Smooth muscle cell (in vitro differentiated cells): ENCODE measurements at regions not wholly inside any gene's neighbourhood (a gene's known extent, or its start where the extent isn't known, plus 50 kb on each side); places are given as distances from the start of the nearest gene placed in this dataset.

ENCODE experiments used
- DNase-seq: peaks from one replicate; lab custom pipeline; 2025; ENCODE audit not compliant: unreplicated experiment; lab: John Stamatoyannopoulos, UW
- H2AFZ ChIP-seq: fragments of 200-600 bp; sonication (generic); 2 replicates; pipeline ENCODE4 v1.6.0; 2016; ENCODE audit warnings: antibody characterized with exemption, low read depth, mild to moderate bottlenecking
- H3F3A ChIP-seq: fragments of 200-600 bp; sonication (generic); 2 replicates; pipeline ENCODE4 v1.6.0; 2017; ENCODE audit warnings: antibody characterized with exemption, low read depth
- H3K27ac ChIP-seq: fragments of 200-600 bp; sonication (generic); 2 replicates; pipeline ENCODE4 v1.5.1; 2016; ENCODE audit warnings: low read depth, mild to moderate bottlenecking
- H3K27me3 ChIP-seq: fragments of 200-600 bp; sonication (generic); 2 replicates; pipeline ENCODE4 v1.6.1; 2016; ENCODE audit warnings: low read depth, mild to moderate bottlenecking
- H3K36me3 ChIP-seq: fragments of 200-600 bp; sonication (generic); 2 replicates; pipeline ENCODE4 v1.5.1; 2016; ENCODE audit warnings: low read depth
- H3K4me1 ChIP-seq: fragments of 200-600 bp; sonication (generic); 2 replicates; pipeline ENCODE4 v1.5.1; 2016; ENCODE audit warnings: low read depth
- H3K4me2 ChIP-seq: fragments of 200-600 bp; sonication (generic); 2 replicates; pipeline ENCODE4 v1.6.0; 2016; ENCODE audit warnings: mild to moderate bottlenecking
- H3K4me3 ChIP-seq: fragments of 200-600 bp; sonication (generic); 2 replicates; pipeline ENCODE4 v1.5.1; 2016; ENCODE audit warnings: mild to moderate bottlenecking
- H3K79me2 ChIP-seq: fragments of 200-600 bp; sonication (generic); 2 replicates; pipeline ENCODE4 v1.6.0; 2016; ENCODE audit warnings: low read depth, mild to moderate bottlenecking
- H3K9ac ChIP-seq: fragments of 200-600 bp; sonication (generic); 2 replicates; pipeline ENCODE4 v1.6.0; 2016; ENCODE audit warnings: low read depth
- H3K9me3 ChIP-seq: fragments of 200-600 bp; sonication (generic); replicated peaks from 2 replicates; pipeline ENCODE4 v1.5.1; 2016; ENCODE audit warnings: low read depth
- H4K20me1 ChIP-seq: fragments of 200-600 bp; sonication (generic); 2 replicates; pipeline ENCODE4 v1.6.0; 2016; ENCODE audit warnings: low read depth
- CTCF ChIP-seq: fragments of 200-600 bp; sonication (generic); IDR thresholded peaks from 2 replicates; pipeline ENCODE4 v1.5.1; 2017; ENCODE audit warnings: borderline replicate concordance, mild to moderate bottlenecking, antibody characterized with exemption; ENCODE audit not compliant: insufficient read depth, poor library complexity, severe bottlenecking
- WGBS: methylation state at CpG from one replicate; pipeline ENCODE4 v1.1.7; 2016; ENCODE audit warnings: low lambda C conversion rate; 5-methylcytosine and 5-hydroxymethylcytosine counted together

- no peaks in the 10 kb centered on the region for H4K20me1 ChIP-seq
- H3K4me3 ChIP-seq: no peak overlapping the region
- H3K27ac ChIP-seq: no peak overlapping the region
- DNase-seq: no peak
- WGBS: 38% methylated on average over 1 of the region's 1 CpG
- no peaks in the 10 kb centered on the region for H3K9me3 ChIP-seq
- H2AFZ ChIP-seq: no peak overlapping the region
- H3F3A ChIP-seq: no peaks in the 10 kb centered on the region
- no peak overlapping the region for H3K4me2 ChIP-seq
- no peak for TF ChIP-seq CTCF
- H3K4me1 ChIP-seq: no peaks in the 10 kb centered on the region
- H3K79me2 ChIP-seq: no peaks in the 10 kb centered on the region
- H3K27me3 ChIP-seq: no peaks in the 10 kb centered on the region
- H3K9ac ChIP-seq: no peak overlapping the region
- no peaks in the 10 kb centered on the region for H3K36me3 ChIP-seq
Observed at GRCh38 chr1:209008586-209008985, 574.9 kb upstream of the CAMK1G start.

GRCh38 chr1:209010475-209011230 lies 572.9 kb upstream of the CAMK1G start:
- H3K9ac ChIP-seq: no peak overlapping the region
- no peaks in the 10 kb centered on the region for H4K20me1 ChIP-seq
- no peak overlapping the region for H3K4me3 ChIP-seq
- H3K79me2 ChIP-seq: no peaks in the 10 kb centered on the region
- 94% methylated on average over 6 of the region's 6 CpGs for WGBS
- no peak for TF ChIP-seq CTCF
- H3K9me3 ChIP-seq: no peaks in the 10 kb centered on the region
- no peaks in the 10 kb centered on the region for H3K36me3 ChIP-seq
- no peaks in the 10 kb centered on the region for H3K27me3 ChIP-seq
- H3K4me2 ChIP-seq: no peak overlapping the region
- no peaks in the 10 kb centered on the region for H3F3A ChIP-seq
- no peaks in the 10 kb centered on the region for H3K4me1 ChIP-seq
- H3K27ac ChIP-seq: no peak overlapping the region
- no peak for DNase-seq
- no peak overlapping the region for H2AFZ ChIP-seq

GRCh38 chr1:209012443-209013196 lies 570.9 kb upstream of the CAMK1G start:
- Histone ChIP-seq H3K4me1 (no peaks in the 10 kb centered on the region), H3K4me2 (no peak overlapping the region), H2AFZ (no peak overlapping the region), H3K79me2 (no peaks in the 10 kb centered on the region), H3K36me3 (no peaks in the 10 kb centered on the region), H3F3A (no peaks in the 10 kb centered on the region), H3K9ac (no peak overlapping the region), H3K27me3 (no peaks in the 10 kb centered on the region), H3K4me3 (no peak overlapping the region), H3K9me3 (no peaks in the 10 kb centered on the region), H4K20me1 (no peaks in the 10 kb centered on the region), H3K27ac (no peak overlapping the region)
- no peak for TF ChIP-seq CTCF
- DNase-seq: no peak
- 94% methylated on average over 6 of the region's 6 CpGs for WGBS

- TF ChIP-seq CTCF: no peak
- no peak for DNase-seq
- no peak overlapping the region for H3K4me3 ChIP-seq
- no peak overlapping the region for H3K27ac ChIP-seq
- H3K4me2 ChIP-seq: no peak overlapping the region
- no peak overlapping the region for H2AFZ ChIP-seq
- no peaks in the 10 kb centered on the region for H3K9me3 ChIP-seq
- H3K27me3 ChIP-seq: no peaks in the 10 kb centered on the region
- H3K79me2 ChIP-seq: no peaks in the 10 kb centered on the region
- H3K4me1 ChIP-seq: no peaks in the 10 kb centered on the region
- H3F3A ChIP-seq: no peaks in the 10 kb centered on the region
- H3K9ac ChIP-seq: no peak overlapping the region
- H3K36me3 ChIP-seq: no peaks in the 10 kb centered on the region
- H4K20me1 ChIP-seq: no peaks in the 10 kb centered on the region
Observed at GRCh38 chr1:209015092-209015491, 568.4 kb upstream of the CAMK1G start.
